ENCODE measurements at regions not wholly inside any gene's neighbourhood (a gene's known extent, or its start where the extent isn't known, plus 50 kb on each side); places are given as distances from the start of the nearest gene placed in this dataset.

DNA sequence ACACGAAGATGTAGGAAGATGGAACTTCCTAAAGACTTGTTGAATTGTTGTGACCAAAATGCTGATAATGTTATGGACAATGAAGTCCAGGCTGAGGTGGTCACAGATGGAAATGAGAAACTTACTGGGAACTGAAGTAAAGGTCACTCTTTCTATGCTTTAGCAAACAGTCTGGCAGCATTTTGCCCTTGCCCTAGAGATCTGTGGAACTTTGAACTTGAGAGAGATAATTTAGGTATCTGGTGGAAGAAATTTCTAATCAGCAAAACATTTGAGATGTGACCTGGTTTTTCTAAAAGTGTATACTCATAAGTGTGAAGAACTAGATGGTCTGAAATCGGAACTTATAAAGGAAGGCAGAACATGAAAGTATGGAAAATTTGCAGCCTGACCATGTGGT lies 1785.9 kb downstream of the PCDH7 start:
- no peak for DNase-seq

DNA sequence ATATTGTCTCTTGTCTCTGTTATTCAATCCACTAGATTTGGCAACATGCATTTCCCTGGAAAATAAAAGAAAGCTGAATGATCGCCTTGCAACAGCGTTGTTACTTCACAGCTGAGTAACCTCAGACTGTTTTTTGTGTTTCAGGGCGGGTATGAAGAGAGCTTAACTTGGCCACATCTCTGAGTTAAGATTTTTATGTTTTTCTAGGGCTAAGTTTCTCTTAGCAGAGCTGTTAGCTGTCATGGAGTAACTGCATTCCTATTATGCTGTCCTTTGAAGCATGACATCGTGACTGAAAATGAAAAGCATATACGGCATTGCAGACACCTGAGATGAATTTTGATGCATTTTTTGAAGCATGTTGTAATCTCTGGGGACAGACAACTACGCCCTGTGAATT lies 1798.9 kb downstream of the PCDH7 start:
- peak; percentile 39 for DNase-seq

DNA sequence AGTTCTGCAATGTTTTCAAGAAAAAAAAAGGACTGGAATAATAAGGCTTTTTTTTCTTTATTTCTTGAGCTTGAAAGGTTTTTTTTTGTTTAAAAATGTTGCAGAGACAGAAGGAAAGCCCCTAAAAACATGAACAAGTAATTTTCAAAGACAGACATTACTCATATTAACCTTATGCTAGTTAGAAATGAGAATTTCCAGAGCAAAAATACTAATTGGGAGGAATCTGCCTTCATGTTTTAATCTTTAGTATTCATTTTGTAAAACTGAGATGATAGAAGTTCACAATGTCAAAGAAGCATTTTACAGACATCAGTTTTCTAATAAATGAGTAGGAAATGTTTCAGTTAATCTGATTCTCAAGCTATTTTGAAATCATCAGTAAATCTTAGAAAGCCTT lies 1805.3 kb downstream of the PCDH7 start:
- DNase-seq = no peak

DNA sequence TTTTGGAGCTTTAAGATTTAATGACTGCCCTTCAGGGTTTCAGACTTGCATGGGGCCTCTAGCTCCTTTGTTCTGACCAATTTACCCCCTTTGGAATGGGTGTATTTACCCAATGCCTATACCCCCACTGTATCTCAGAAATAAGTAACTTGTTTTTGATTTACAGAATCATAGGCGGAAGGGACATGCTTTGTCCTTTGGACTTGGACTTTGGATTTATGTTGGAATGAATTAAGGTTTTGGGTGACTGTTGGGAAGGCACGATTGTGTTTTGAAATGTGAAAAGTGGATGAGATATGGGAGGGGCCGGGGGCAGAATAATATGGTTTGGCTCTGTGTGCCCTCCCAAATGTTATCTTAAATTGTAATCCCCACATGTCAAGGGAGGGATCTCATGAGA lies 1824.7 kb downstream of the PCDH7 start:
- no peak for DNase-seq

DNA sequence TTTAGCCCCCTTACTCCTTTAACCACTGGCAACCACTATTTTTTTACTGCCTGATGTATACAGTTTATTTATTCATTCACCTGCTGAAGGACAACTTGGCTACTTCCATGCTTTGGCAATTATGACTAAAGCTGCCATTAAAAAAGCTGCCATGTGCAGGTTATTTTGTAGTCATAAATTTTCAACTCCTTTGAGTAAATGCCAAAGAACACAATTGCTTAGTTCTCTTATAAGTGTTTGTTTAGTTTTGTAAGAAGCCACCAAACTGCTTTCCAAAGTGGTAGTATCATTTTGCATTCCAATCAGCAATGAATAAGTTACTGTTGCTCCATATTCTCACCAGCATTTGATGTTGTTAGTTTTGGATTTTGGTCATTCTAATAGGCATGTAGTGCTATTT lies 1831.8 kb downstream of the PCDH7 start:
- DNase-seq = no peak

DNA sequence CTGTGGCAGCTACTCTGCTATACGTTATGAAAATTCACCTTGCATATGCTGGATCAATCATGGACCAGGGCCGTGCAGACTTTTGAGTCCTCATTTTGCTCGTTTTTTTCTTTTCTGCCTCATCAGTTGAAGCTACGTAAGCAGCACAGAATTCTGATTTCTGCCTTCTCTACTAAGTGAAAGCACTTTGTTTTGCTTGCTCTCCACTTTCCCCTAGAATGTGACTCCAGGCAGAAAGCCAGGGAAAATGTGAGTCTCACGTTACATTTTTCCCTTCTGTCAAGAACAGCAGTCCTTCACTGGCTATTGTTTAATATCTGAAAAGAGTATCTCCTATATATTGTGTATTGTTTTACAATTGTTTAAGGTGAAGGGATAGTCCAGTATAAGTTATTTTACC lies 1840.1 kb downstream of the PCDH7 start:
- DNase-seq = no peak

DNA sequence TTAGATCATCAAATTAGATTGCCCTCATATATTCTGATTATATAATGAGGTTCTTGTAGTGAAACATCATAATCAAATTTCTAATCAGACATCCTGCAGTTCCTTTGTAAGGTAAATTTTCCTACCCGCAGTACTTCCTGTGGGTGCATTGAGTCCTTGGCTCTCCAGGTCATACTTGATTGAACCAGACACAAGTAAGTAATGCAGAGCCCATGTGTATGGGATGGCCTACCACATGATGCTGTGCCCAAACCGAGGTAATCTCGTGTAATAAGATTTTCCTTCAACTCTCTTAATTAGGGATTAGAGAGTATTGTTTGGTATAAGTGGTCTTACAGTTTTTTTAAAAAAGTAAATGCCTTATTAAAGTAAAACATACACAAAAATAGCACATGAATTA lies 1841.8 kb downstream of the PCDH7 start:
- DNase-seq = no peak

DNA sequence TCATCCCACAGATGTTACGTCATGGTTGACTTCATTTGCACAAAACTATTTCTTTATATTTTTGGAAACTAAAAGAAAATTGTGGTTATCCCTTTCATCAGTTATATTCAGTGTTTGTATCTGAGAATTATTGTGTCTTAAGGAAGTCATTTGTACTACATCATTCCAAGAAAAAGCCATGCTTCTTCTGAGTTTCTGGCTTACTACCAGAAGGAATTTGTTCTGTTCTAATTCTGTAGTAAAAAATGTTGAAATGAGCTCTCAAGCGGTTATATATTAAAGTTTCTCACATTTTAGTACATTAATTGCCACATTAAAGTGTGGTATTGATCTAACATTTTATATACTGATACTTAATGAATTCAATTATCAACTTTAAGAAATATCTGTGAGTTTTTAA lies 1844.5 kb downstream of the PCDH7 start:
- DNase-seq = no peak

DNA sequence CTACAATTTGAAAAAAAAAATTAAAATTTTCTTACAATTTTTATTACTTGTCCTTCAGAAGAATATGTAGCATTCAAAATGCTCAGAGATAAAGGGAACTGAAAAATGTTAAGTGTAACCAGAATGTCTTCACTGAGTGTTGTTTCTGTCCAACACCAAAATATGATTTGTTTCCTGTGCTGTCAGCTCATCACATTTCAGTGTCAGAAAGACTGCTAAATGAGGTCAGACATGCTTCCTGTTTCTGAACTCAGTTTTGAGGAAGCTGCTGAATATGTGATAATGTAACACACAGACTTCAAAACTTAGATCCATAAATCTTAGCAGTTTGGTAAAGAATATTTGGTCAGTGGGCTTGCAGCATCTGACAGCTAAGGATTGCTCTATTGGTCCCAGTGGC lies 1849.7 kb downstream of the PCDH7 start:
- no peak for DNase-seq

DNA sequence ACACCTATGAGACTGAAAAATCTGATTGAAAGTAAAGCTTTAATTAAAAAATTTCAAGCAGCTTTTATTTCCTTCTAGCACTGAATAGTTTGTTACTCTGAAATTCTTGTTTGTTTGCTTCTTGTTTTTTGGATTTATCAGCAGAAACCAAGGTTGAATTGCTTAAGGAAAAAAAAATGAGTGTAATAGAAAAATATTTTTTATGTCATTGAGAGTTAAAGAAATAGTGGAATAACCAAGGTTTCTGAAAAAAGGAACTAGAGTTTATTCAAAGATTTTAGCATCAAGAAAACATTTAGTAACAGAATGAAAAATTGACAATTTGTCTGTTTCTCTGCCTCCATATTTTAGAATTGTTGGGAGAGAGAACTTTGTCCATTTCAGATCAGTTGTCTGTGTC lies 1852.2 kb downstream of the PCDH7 start:
- no peak for DNase-seq

DNA sequence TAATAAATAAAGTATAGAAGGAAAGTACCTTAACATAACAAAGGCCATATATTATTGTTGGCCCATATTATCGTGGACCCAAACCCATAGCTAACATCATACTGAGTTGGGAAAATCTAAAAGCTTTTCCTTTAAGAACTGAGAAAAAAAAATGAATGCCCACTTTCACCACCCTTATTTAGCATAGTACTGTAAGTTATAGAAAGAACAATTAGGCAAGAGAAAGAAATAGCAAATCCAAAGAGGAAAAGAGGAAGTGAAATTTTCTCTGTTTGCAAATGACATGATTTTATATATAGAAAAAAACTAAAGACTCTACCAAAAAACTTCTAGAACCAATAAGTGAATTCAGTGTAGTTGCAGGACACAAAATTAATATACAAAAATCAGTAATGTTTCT lies 1854.6 kb downstream of the PCDH7 start:
- no peak for DNase-seq

DNA sequence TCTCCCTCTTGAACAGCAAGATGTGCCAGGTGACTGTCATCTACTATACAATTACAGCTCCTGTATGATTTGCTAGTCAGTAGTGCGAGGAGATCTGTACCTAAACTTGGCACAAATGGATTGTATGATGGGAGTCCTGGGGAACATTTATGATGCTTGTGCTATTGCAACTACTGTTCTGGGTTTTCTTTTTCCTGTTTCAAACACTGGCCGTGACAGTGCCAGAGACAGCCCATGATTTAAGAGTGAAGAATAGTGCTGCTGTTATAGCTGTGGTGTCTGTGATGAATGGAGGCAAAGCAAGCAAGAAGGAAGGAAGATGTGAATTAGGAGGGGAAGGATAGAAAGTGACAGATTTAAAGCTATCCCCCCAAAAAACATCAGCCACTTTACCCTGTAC lies 1868.9 kb downstream of the PCDH7 start:
- no peak for DNase-seq

DNA sequence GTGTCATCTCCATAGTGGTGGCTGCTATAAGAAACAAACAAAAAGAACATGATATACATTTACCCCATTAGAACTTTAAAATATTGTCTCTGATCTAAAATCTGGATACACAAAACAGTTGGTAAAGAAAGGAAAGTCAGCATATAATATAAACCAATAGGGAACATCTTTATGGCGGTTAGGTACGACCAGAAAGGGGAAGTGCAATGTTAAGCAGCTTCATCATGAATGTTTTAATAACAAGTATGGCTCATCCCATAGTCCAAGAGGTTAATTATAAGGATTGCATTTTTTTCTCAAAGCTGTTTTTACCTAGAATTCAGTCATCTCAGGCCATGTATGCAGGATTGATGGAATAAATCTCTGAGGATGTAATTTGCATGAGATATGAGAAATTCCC lies 1869.7 kb downstream of the PCDH7 start:
- no peak for DNase-seq

DNA sequence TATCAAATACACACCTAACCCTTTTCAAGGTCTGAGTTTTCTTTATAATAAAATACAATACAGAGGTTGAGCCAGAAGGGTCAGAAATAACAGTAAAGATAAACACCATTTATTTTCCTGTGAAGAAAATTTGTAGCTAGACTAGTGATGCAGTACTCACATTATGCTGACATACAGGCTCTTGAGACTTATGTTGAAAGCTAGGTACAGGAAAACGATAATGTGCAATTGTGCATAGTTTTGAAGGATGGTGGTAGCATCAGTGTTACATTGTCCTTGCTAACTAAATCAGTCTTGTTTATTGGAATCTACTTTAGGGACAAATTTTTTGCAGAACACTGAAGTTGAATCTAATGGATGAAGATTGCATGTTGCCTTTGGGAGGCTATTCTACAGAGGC lies 1877.2 kb downstream of the PCDH7 start:
- no peak for DNase-seq

DNA sequence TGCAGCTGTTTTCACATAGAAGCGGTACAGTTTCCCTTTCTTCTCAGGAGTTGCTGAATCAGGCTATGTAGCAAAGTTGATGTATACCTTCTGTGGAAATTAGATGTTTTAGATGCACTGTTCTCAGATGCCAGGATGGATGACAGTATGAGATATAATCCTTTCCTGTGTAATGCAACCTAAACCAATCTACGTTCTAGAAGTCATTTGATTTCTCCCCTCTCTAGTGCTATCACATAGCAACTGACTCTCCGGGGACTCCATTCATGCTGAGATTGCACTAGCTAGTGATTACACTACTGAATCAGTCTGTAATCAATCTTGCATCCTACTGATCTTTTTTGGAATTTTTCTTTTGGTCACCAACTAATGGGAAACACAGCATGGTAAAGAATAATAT lies 1881.7 kb downstream of the PCDH7 start:
- no peak for DNase-seq

DNA sequence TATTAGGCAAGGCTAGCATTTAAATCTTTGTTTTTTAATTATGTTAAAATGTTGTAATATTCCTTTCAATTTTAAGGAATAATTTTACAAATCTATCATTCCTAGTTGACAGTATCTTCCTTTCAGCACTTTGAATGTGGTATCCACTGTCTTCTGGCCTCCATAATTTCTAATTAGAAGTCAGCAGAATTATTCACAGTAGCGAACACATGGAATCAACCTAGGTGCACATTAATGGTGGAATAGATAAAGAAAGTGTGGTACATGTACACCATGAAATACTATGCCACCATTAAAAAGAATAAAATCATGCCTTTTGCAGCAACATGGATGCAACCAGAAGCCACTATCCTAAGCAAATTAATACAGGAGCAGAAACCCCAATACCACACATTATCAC lies 1887.8 kb downstream of the PCDH7 start:
- no peak for DNase-seq

DNA sequence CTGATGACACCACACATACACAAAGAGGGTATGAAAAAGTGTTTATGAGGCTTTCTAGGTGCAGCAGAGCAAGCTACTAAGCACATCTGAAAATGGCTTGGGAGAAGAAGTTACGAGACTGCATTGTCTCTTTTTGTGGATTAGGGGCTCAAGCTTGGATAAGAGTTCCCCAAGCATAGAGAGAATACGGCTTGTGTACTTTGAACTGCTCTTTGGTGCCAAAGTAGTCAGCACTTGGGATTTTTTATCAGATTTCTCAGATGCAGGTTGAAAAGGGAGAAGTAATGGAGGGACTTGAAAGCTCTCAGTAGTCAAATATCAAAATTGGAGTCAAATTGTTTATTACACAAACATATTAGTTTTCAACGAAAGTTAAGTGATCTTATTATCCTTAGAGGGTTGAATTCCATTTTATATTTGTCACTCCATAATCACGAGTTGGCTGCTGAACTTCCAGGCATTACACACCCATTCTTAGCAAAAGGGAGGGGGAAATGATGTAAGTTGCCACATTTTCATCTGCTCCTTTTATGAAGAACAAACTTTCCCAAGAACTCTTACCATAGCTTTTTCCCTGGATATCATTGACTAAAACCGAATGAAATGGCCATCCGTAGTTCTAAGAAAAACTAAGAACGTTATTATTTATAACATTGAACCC lies 1904.9 kb downstream of the PCDH7 start:
- no peak for DNase-seq

DNA sequence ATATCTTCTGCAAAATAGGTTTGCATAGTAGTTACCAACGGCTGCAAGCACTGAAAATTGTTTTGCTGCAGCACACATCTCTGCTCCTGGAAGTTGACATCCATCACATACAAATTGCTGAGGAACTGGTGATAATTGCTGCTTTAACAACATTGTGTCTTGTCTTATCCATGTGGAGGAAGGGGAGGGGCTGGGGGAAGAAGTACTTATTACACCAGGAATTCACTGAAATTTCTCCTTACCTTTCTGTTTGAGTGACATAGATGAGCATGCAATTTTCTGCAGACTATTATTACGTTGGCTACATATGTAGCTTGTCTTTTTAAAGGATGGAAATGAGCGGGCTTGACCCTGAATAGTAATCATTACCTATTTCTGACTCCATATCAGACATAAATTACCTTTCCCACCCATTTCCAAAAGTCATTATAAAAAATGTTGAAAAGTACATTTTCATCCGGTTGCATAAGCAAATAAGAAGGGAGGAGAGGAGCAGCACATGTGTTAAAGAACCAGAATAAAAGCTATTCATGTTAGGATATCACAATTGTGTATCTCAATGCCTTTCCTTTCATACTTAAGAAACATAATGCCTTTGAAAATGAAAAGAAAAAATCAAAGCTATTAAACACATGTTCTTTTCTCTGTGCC lies 1905.6 kb downstream of the PCDH7 start:
- no peak for DNase-seq

DNA sequence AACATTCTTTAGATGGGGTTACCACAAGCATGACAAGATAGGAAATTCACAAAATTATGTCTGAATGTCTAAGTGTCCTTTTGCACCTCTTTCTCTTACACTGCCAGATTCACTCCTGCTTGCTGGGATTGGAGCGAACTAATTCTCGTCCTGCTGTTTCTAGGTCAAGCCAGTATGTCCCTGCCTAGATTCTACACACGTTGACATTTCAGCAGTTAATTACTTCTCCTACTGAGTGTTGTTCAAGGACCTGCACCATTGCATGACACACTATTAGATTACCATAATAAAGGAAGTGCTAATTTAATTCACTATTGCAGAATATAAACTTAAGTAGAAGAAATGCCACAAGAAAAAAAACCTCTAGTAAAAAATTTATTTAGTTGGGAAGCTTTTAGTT lies 1911.7 kb downstream of the PCDH7 start:
- DNase-seq = no peak

DNA sequence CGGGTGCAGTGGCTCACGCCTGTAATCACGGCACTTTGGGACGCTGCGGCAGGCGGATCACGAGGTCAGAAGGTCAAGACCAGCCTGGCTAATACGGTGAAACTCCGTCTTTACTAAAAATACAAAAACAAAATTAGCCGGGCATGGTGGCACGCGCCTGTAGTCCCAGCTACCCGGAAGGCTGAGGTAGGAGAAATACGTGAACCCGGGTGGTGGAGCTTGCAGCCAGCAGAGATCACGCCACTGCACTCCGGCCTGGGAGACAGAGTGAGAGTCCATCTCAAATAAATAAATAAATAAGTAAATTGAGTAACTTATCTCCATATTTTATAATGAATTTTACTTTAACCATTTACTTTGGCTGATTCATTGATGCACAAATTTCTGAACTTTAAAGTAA lies 1913.3 kb downstream of the PCDH7 start:
- no peak for DNase-seq

DNA sequence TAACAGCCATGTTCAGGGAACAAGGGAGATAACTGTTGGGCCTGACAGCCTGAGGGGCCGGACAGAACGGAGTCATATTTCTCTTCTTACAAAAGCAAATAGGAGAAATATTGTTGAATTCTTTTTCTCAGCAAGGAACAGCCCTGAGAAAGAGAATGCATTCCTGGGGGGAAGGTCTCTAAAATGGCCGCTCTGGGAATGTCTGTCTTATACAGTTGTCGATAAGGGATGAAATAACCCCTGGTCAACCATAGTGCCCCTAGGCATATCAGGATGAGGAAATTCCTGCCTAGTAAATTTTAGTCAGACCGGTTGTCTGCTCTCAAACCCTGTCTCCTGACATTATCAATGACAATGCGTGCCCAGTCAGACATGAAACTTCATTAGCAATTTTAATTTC lies 1925.5 kb downstream of the PCDH7 start:
- DNase-seq = no peak

DNA sequence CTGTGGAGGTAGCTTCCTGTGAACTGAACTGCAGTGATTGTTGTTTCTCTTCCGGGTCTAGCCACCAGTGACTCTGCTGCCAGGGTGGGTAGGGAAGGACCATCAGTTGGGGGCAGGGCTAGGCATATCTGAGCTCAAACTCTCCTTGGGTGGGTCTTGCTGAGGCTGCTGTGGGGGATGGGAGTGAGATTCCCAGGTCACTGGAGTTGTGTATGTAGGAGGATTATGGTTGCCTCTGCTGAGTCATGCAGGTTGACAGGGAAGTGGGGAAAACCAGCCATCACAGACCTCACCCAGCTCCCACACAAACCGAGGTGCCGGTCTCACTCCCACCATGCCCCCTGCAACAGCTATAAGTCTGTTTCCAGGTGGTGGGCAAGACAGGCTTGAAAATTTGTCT lies 1937.8 kb downstream of the PCDH7 start:
- DNase-seq = no peak

DNA sequence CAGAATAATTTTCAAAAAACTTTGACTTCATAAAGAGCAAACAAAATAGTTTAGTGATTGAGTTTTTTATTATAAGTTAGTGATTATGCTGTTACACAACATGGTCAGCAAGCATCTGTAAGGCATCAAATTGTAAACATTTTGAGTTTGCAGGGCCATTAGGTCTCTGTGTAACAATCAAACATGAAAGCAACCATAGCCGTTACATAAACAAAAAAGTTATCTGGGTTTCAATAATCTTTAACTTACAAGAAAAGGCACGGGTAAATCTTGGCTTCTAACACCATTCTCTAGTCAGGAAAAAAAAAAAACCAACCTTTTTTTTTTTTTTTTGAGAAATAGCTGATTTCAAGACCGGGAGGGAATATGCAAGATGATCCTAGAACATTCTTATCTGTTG lies 1941.1 kb downstream of the PCDH7 start:
- no peak for DNase-seq

DNA sequence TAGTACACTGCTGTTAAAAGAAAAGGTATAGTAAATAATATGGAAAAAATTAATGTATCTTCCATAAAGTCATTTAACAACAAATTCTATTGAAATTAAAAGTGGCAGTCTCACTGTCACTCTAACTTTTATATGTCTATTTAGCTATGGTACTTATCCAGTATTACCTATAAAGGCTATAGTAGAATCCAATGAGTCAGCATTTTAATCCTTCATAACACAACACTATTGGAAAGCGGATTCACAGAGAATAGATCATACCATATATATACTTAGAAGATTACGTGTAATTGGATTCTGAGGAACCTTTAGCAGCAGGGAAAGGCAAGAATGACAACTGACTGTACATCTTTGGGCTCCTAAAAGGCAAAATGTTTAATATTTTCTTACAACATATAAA lies 1942.6 kb downstream of the PCDH7 start:
- no peak for DNase-seq

DNA sequence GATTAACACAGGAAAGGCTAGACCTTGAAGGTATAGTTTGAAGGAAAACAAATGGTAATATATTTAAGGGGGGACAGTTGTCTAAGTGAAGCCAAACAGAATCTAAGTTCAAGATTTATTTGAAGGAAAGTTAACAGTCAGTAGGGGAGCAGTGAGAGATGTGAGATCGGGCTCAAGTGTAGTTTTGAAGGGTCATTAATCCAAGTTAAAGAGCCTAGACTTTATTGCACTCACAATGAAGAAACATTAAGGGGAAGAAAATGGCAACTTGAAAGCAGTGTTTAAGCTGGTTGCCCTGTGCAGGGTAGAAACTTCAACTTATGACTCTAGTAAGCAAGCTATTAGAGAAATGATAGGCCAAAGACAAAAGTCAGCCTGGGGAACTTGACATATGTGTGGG lies 1952.2 kb downstream of the PCDH7 start:
- no peak for DNase-seq
